Liver (tissue), 8 donors: ENCODE measurements at regions not wholly inside any gene's neighbourhood (a gene's known extent, or its start where the extent isn't known, plus 50 kb on each side); places are given as distances from the start of the nearest gene placed in this dataset.

Experiments used
- DNase-seq: peaks from one replicate; pipeline ENCODE4 v3.0.0-alpha.2; 2017; ENCODE audit warnings: low spot score
- H3K27ac ChIP-seq, 2 donors: one replicate each; pipeline ENCODE4 v1.7.0; 2013; ENCODE audit warnings: inconsistent platforms in 2 of 2, low read length in 2 of 2, control low read depth in 1 of 2, low read depth in 1 of 2, mild to moderate bottlenecking in 1 of 2
- H3K27me3 ChIP-seq, 4 donors: one replicate each; pipeline versions ENCODE4 v1.6.1 to v1.7.0; 2013; ENCODE audit warnings: low read length in 3 of 4, inconsistent platforms in 1 of 4, mild to moderate bottlenecking in 1 of 4, moderate library complexity in 1 of 4; ENCODE audit not compliant: control insufficient read depth in 4 of 4, insufficient read depth in 4 of 4
- H3K36me3 ChIP-seq, 4 donors: one replicate each; pipeline versions ENCODE4 v1.6.1 to v1.7.0; 2013; ENCODE audit warnings: low read length in 3 of 4, mild to moderate bottlenecking in 3 of 4, low read depth in 1 of 4, moderate library complexity in 1 of 4; ENCODE audit not compliant: control insufficient read depth in 4 of 4, insufficient read depth in 3 of 4
- H3K4me1 ChIP-seq, 4 donors: one replicate each; pipeline versions ENCODE4 v1.6.1 to v1.7.0; 2013; ENCODE audit warnings: low read length in 3 of 4, mild to moderate bottlenecking in 3 of 4, moderate library complexity in 1 of 4; ENCODE audit not compliant: control insufficient read depth in 4 of 4, insufficient read depth in 4 of 4
- H3K4me3 ChIP-seq, 3 donors: one replicate each; pipeline versions ENCODE4 v1.6.1 to v1.7.0; 2013; ENCODE audit warnings: low read length in 3 of 3, control low read depth in 1 of 3, low read depth in 1 of 3, mild to moderate bottlenecking in 1 of 3
- H3K9ac ChIP-seq, 2 donors: one replicate each; pipeline ENCODE4 v1.7.0; 2013; ENCODE audit warnings: low read length in 2 of 2, mild to moderate bottlenecking in 2 of 2, moderate library complexity in 2 of 2, control low read depth in 1 of 2, low read depth in 1 of 2
- H3K9me3 ChIP-seq, 4 donors: one replicate each; pipeline versions ENCODE4 v1.6.1 to v1.7.0; 2013; ENCODE audit warnings: low read length in 3 of 4; ENCODE audit not compliant: control insufficient read depth in 4 of 4
- EGR1 ChIP-seq, 2 donors: IDR thresholded peaks; 2 replicates each; pipeline ENCODE4 v1.6.1; 2016 to 2018; ENCODE audit warnings: antibody characterized with exemption in 2 of 2, low read depth in 2 of 2
- FOXA1 ChIP-seq: IDR thresholded peaks from 2 replicates; pipeline ENCODE4 v1.6.1; 2016; ENCODE audit warnings: antibody characterized with exemption
- FOXA2 ChIP-seq: IDR thresholded peaks from 2 replicates; pipeline ENCODE4 v1.6.1; 2016; ENCODE audit warnings: antibody characterized with exemption
- GABPA ChIP-seq, 2 donors: IDR thresholded peaks in 1 of 2; conservative IDR thresholded peaks in 1 of 2; 2 replicates each; pipeline ENCODE4 v1.6.1; 2016; ENCODE audit warnings: antibody characterized with exemption in 2 of 2, mild to moderate bottlenecking in 1 of 2, moderate library complexity in 1 of 2
- HNF4A ChIP-seq, 2 donors: conservative IDR thresholded peaks; 2 replicates each; pipeline ENCODE4 v1.6.1; 2016; ENCODE audit warnings: antibody characterized with exemption in 2 of 2, mild to moderate bottlenecking in 2 of 2
- HNF4G ChIP-seq: IDR thresholded peaks from 2 replicates; pipeline ENCODE4 v1.6.1; 2016; ENCODE audit warnings: antibody characterized with exemption
- JUND ChIP-seq, 2 donors: IDR thresholded peaks; 2 replicates each; pipeline ENCODE4 v1.6.1; 2016; ENCODE audit warnings: antibody characterized with exemption in 2 of 2
- NR2F2 ChIP-seq: IDR thresholded peaks from 2 replicates; pipeline ENCODE4 v1.6.1; 2016; ENCODE audit warnings: antibody characterized with exemption
- RAD21 ChIP-seq, 2 donors: IDR thresholded peaks; 2 replicates each; pipeline ENCODE4 v1.6.1; 2016; ENCODE audit warnings: antibody characterized with exemption in 2 of 2, mild to moderate bottlenecking in 2 of 2
- RXRA ChIP-seq, 2 donors: IDR thresholded peaks; 2 replicates each; pipeline ENCODE4 v1.6.1; 2017 to 2018; ENCODE audit warnings: antibody characterized with exemption in 2 of 2, mild to moderate bottlenecking in 1 of 2
- SP1 ChIP-seq: IDR thresholded peaks from 2 replicates; pipeline ENCODE4 v1.6.1; 2018; ENCODE audit warnings: antibody characterized with exemption, mild to moderate bottlenecking
- TAF1 ChIP-seq: conservative IDR thresholded peaks from 2 replicates; pipeline ENCODE4 v1.6.1; 2016; ENCODE audit warnings: antibody characterized with exemption, mild to moderate bottlenecking
- YY1 ChIP-seq: IDR thresholded peaks from 2 replicates; pipeline ENCODE4 v1.6.1; 2016; ENCODE audit warnings: antibody characterized with exemption, mild to moderate bottlenecking
- WGBS: extraction: QIAGEN DNeasy Blood & Tissue Kit; methylation state at CpG from one replicate; pipeline ENCODE4 v1.1.7; 2013; 5-methylcytosine and 5-hydroxymethylcytosine counted together
- TF ChIP-seq, protein P1 (sequence below): IDR thresholded peaks from 2 replicates; pipeline ENCODE4 v1.6.1; 2016; ENCODE audit warnings: antibody characterized with exemption
- TF ChIP-seq, protein P2 (sequence below): fragments of 150-350 bp; IDR thresholded peaks from 2 replicates; pipeline ENCODE4 v1.5.1; 2017; ENCODE audit warnings: improper control_type of control experiment, low read depth, low read length; ENCODE audit not compliant: missing input control
- TF ChIP-seq, protein P3 (sequence below): IDR thresholded peaks from 2 replicates; pipeline ENCODE4 v1.6.1; 2016; ENCODE audit warnings: antibody characterized with exemption
- TF ChIP-seq, protein P4 (sequence below): IDR thresholded peaks from 2 replicates; pipeline ENCODE4 v1.6.1; 2016; ENCODE audit warnings: antibody characterized with exemption, mild to moderate bottlenecking
- TF ChIP-seq, protein P5 (sequence below): IDR thresholded peaks from 2 replicates; pipeline ENCODE4 v1.6.1; 2016; ENCODE audit warnings: antibody characterized with exemption
- donor health status: healthy.
- donor health status: healthy.
- donor health status: healthy.
- donor health status: healthy.
- donor health status: healthy.

DNA sequence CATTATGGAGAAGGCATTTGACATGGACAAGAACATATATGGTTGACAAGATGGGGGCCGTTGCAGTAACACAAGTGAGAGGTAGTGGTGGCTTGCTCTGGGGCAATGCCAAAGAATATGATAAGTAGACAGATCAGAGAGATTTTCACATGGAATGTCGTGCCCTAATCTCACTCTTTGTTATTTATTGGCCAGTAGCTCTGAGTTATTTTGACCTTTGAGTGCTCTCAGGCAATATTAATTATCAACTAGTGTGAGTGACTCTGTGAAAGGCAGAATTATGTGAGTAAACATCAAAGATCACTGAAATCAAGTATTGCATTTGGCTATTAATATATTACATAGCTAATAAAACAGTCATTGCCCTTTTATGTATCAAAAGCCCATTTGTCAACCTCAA is 164.9 kb upstream of the ADAMTS9 start:
- TF ChIP-seq, protein P1, sequence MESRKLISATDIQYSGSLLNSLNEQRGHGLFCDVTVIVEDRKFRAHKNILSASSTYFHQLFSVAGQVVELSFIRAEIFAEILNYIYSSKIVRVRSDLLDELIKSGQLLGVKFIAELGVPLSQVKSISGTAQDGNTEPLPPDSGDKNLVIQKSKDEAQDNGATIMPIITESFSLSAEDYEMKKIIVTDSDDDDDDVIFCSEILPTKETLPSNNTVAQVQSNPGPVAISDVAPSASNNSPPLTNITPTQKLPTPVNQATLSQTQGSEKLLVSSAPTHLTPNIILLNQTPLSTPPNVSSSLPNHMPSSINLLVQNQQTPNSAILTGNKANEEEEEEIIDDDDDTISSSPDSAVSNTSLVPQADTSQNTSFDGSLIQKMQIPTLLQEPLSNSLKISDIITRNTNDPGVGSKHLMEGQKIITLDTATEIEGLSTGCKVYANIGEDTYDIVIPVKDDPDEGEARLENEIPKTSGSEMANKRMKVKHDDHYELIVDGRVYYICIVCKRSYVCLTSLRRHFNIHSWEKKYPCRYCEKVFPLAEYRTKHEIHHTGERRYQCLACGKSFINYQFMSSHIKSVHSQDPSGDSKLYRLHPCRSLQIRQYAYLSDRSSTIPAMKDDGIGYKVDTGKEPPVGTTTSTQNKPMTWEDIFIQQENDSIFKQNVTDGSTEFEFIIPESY = no peak
- no peak for TF ChIP-seq EGR1 (IDR thresholded peaks at IDR 0.05; ENCODE audit: low read depth in 2 of 2)
- TF ChIP-seq, protein P2, sequence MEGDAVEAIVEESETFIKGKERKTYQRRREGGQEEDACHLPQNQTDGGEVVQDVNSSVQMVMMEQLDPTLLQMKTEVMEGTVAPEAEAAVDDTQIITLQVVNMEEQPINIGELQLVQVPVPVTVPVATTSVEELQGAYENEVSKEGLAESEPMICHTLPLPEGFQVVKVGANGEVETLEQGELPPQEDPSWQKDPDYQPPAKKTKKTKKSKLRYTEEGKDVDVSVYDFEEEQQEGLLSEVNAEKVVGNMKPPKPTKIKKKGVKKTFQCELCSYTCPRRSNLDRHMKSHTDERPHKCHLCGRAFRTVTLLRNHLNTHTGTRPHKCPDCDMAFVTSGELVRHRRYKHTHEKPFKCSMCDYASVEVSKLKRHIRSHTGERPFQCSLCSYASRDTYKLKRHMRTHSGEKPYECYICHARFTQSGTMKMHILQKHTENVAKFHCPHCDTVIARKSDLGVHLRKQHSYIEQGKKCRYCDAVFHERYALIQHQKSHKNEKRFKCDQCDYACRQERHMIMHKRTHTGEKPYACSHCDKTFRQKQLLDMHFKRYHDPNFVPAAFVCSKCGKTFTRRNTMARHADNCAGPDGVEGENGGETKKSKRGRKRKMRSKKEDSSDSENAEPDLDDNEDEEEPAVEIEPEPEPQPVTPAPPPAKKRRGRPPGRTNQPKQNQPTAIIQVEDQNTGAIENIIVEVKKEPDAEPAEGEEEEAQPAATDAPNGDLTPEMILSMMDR = no peak
- TF ChIP-seq HNF4G = no peak
- no peak for TF ChIP-seq HNF4A (conservative IDR thresholded peaks at IDR 0.05)
- TF ChIP-seq YY1 = no peak
- TF ChIP-seq, protein P3, sequence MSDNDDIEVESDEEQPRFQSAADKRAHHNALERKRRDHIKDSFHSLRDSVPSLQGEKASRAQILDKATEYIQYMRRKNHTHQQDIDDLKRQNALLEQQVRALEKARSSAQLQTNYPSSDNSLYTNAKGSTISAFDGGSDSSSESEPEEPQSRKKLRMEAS = no peak
- TF ChIP-seq FOXA2 = no peak
- TF ChIP-seq RAD21 (IDR thresholded peaks at IDR 0.05) = no peak
- WGBS = 51% methylated on average over 2 of the region's 2 CpGs
- no peaks in the 10 kb centered on the region for H3K9me3 ChIP-seq
- H3K27ac ChIP-seq = no peak overlapping the region
- no peak overlapping the region for H3K9ac ChIP-seq
- DNase-seq = no peak
- H3K4me3 ChIP-seq = no peak overlapping the region
- H3K27me3 ChIP-seq = no peaks in the 10 kb centered on the region
- peaks cover 0 to 7% (median 0%) of the 10 kb centered on the region in 4 donors for H3K4me1 ChIP-seq
- H3K36me3 ChIP-seq = no peaks in the 10 kb centered on the region

DNA sequence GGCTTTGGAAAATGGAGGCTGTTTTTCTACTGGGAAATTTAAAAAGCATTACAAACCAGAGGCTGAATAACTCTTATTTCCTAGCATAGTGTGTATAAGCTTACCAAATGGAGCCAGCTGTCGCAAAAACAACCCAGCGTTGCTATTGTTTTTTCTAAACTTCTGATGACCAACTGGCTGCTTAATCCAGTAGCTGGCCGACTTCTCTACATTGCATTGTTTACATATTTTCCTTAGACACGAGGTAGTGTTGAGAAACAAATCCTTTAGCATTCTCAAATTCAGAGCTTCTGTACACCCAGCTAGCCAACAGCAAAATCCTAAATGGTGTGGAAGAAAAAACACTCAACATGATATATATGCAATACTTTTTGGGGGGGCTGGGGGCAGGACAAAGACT is 161.0 kb upstream of the ADAMTS9 start:
- DNase-seq = no peak
- TF ChIP-seq HNF4G = no peak
- TF ChIP-seq, protein P2 = no peak
- TF ChIP-seq FOXA1 = no peak
- TF ChIP-seq, protein P4, sequence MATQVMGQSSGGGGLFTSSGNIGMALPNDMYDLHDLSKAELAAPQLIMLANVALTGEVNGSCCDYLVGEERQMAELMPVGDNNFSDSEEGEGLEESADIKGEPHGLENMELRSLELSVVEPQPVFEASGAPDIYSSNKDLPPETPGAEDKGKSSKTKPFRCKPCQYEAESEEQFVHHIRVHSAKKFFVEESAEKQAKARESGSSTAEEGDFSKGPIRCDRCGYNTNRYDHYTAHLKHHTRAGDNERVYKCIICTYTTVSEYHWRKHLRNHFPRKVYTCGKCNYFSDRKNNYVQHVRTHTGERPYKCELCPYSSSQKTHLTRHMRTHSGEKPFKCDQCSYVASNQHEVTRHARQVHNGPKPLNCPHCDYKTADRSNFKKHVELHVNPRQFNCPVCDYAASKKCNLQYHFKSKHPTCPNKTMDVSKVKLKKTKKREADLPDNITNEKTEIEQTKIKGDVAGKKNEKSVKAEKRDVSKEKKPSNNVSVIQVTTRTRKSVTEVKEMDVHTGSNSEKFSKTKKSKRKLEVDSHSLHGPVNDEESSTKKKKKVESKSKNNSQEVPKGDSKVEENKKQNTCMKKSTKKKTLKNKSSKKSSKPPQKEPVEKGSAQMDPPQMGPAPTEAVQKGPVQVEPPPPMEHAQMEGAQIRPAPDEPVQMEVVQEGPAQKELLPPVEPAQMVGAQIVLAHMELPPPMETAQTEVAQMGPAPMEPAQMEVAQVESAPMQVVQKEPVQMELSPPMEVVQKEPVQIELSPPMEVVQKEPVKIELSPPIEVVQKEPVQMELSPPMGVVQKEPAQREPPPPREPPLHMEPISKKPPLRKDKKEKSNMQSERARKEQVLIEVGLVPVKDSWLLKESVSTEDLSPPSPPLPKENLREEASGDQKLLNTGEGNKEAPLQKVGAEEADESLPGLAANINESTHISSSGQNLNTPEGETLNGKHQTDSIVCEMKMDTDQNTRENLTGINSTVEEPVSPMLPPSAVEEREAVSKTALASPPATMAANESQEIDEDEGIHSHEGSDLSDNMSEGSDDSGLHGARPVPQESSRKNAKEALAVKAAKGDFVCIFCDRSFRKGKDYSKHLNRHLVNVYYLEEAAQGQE = no peak
- TF ChIP-seq JUND (IDR thresholded peaks at IDR 0.05) = no peak
- TF ChIP-seq, protein P3 = no peak
- TF ChIP-seq, protein P5, sequence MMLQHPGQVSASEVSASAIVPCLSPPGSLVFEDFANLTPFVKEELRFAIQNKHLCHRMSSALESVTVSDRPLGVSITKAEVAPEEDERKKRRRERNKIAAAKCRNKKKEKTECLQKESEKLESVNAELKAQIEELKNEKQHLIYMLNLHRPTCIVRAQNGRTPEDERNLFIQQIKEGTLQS = no peak
- no peak for TF ChIP-seq TAF1
- TF ChIP-seq YY1 = no peak
- TF ChIP-seq EGR1 (IDR thresholded peaks at IDR 0.05; ENCODE audit: low read depth in 2 of 2) = no peak
- TF ChIP-seq, protein P1 = no peak
- TF ChIP-seq RXRA (IDR thresholded peaks at IDR 0.05) = no peak
- TF ChIP-seq NR2F2 = no peak
- no peak for TF ChIP-seq SP1
- no peak for TF ChIP-seq RAD21 (IDR thresholded peaks at IDR 0.05)
- no peak for TF ChIP-seq GABPA (IDR thresholded peaks at IDR 0.05 in 1 of 2, conservative IDR thresholded peaks at IDR 0.05 in 1 of 2)
- Histone ChIP-seq H3K9ac (no peak overlapping the region), H3K27me3 (no peaks in the 10 kb centered on the region), H3K4me1 (peaks cover 0 to 7% (median 0%) of the 10 kb centered on the region in 4 donors), H3K4me3 (no peak overlapping the region), H3K27ac (no peak overlapping the region), H3K36me3 (no peaks in the 10 kb centered on the region), H3K9me3 (no peaks in the 10 kb centered on the region)
- WGBS = 78% methylated on average over 4 of the region's 4 CpGs
